H54 (cell line): ENCODE measurements at regions not wholly inside any gene's neighbourhood (a gene's known extent, or its start where the extent isn't known, plus 50 kb on each side); places are given as distances from the start of the nearest gene placed in this dataset.

Experiments used
- DNase-seq: peaks from one replicate; pipeline ENCODE4 v3.0.0; 2011; ENCODE audit warnings: low spot score, mixed read lengths; ENCODE audit not compliant: insufficient read length
- FAIRE-seq: peaks from 3 replicates; lab custom pipeline; 2011; peaks lifted over from hg19 to GRCh38; lab: Jason Lieb, UNC
- POLR2A ChIP-seq: IDR thresholded peaks from 2 replicates; pipeline ENCODE4 v1.6.1; 2011; ENCODE audit warnings: low read depth, mild to moderate bottlenecking, low read length

- no peak for DNase-seq
- FAIRE-seq, result no peak
- TF ChIP-seq POLR2A, result no peak
Measured at GRCh38 chr18:10225300-10225699, 229.1 kb upstream of the APCDD1 start.

GRCh38 chr18:10226971-10227370 is 227.5 kb upstream of the APCDD1 start:
- no peak for TF ChIP-seq POLR2A
- FAIRE-seq (no peak), DNase-seq (no peak)

GRCh38 chr18:10228326-10228725 is 226.1 kb upstream of the APCDD1 start:
- no peak for TF ChIP-seq POLR2A
- no peak for DNase-seq
- no peak for FAIRE-seq

GRCh38 chr18:10229458-10229857 is 225.0 kb upstream of the APCDD1 start:
- DNase-seq (no peak), FAIRE-seq (no peak)
- no peak for TF ChIP-seq POLR2A

GRCh38 chr18:10230072-10230471 is 224.4 kb upstream of the APCDD1 start:
- DNase-seq, result peak; percentile 55
- TF ChIP-seq POLR2A, result no peak
- no peak for FAIRE-seq

- DNase-seq (no peak), FAIRE-seq (no peak)
- TF ChIP-seq POLR2A, result no peak
Measured at GRCh38 chr18:10231220-10231619, 223.2 kb upstream of the APCDD1 start.

- FAIRE-seq (no peak), DNase-seq (no peak)
- TF ChIP-seq POLR2A, result no peak
Measured at GRCh38 chr18:10232062-10232461, 222.4 kb upstream of the APCDD1 start.

GRCh38 chr18:10233082-10233875 is 221.2 kb upstream of the APCDD1 start:
- no peak for TF ChIP-seq POLR2A
- no peak for FAIRE-seq
- no peak for DNase-seq

GRCh38 chr18:10234281-10234680 is 220.2 kb upstream of the APCDD1 start:
- DNase-seq (no peak), FAIRE-seq (no peak)
- no peak for TF ChIP-seq POLR2A

GRCh38 chr18:10234912-10235660 is 219.3 kb upstream of the APCDD1 start:
- no peak for FAIRE-seq
- TF ChIP-seq POLR2A, result no peak
- DNase-seq, result no peak

- FAIRE-seq (no peak), DNase-seq (no peak)
- TF ChIP-seq POLR2A, result no peak
Measured at GRCh38 chr18:10235661-10235952, 218.8 kb upstream of the APCDD1 start.

GRCh38 chr18:10239103-10239502 is 215.3 kb upstream of the APCDD1 start:
- DNase-seq (no peak), FAIRE-seq (no peak)
- no peak for TF ChIP-seq POLR2A

- DNase-seq, result no peak
- no peak for FAIRE-seq
- TF ChIP-seq POLR2A, result no peak
Measured at GRCh38 chr18:10239991-10240634, 214.3 kb upstream of the APCDD1 start.

- DNase-seq, result no peak
- no peak for TF ChIP-seq POLR2A
- no peak for FAIRE-seq
Measured at GRCh38 chr18:10240973-10241372, 213.5 kb upstream of the APCDD1 start.
